C4-2B (cell line): ENCODE measurements at regions not wholly inside any gene's neighbourhood (a gene's known extent, or its start where the extent isn't known, plus 50 kb on each side); places are given as distances from the start of the nearest gene placed in this dataset.

Experiments used
- ZFX ChIP-seq: fragments of 450-650 bp; IDR thresholded peaks from 2 replicates; pipeline ENCODE4 v1.6.1; 2017
- TF ChIP-seq, protein P1 (sequence below): fragments of 450-650 bp; conservative IDR thresholded peaks from 2 replicates; pipeline ENCODE4 v1.5.1; 2017; ENCODE audit warnings: mild to moderate bottlenecking

DNA sequence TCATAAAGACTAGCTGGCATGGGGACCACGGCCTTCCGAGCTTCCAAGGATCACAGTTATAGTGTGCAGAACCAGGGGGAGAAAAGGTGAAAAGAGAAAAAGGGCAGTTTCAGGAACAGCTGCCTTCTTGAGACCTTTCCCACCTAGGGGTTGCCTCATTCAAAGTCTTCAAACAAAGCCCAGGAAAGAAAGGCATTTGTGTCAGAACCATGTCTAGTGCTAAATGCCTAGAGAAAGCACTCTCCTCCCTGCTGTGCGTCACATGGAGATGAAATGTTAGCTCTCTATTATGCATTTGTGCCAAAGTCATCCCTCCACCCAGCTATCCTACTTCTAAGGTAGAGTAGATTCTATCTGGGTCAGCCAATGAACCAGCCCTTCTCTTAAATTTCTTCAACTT, 1037.3 kb upstream of the WWC1 start:
- TF ChIP-seq, protein P1, sequence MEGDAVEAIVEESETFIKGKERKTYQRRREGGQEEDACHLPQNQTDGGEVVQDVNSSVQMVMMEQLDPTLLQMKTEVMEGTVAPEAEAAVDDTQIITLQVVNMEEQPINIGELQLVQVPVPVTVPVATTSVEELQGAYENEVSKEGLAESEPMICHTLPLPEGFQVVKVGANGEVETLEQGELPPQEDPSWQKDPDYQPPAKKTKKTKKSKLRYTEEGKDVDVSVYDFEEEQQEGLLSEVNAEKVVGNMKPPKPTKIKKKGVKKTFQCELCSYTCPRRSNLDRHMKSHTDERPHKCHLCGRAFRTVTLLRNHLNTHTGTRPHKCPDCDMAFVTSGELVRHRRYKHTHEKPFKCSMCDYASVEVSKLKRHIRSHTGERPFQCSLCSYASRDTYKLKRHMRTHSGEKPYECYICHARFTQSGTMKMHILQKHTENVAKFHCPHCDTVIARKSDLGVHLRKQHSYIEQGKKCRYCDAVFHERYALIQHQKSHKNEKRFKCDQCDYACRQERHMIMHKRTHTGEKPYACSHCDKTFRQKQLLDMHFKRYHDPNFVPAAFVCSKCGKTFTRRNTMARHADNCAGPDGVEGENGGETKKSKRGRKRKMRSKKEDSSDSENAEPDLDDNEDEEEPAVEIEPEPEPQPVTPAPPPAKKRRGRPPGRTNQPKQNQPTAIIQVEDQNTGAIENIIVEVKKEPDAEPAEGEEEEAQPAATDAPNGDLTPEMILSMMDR = no peak
- no peak for TF ChIP-seq ZFX
